GM23338 (cell line): ENCODE measurements at regions not wholly inside any gene's neighbourhood (a gene's known extent, or its start where the extent isn't known, plus 50 kb on each side); places are given as distances from the start of the nearest gene placed in this dataset.

ENCODE experiments used
- ATAC-seq: fragments of 200-7000 bp; cut with Tn5 transposase; 3 replicates; pipeline ENCODE4 v1.9.1; 2020
- DNase-seq: peaks from one replicate; pipeline ENCODE4 v3.0.0-alpha.2; 2015; ENCODE audit warnings: low spot score
- H2AFZ ChIP-seq: fragments of 200-600 bp; sonication (generic); 2 replicates; pipeline ENCODE4 v1.8.0; 2016; ENCODE audit warnings: antibody characterized with exemption, mild to moderate bottlenecking, moderate library complexity
- H3F3A ChIP-seq: fragments of 200-600 bp; sonication (generic); replicated peaks from 2 replicates; pipeline ENCODE4 v1.8.0; 2017; ENCODE audit warnings: antibody characterized with exemption, mixed run types, low read depth
- H3K27ac ChIP-seq: fragments of 200-600 bp; sonication (generic); 2 replicates; pipeline ENCODE4 v1.6.1; 2016; ENCODE audit warnings: low read depth
- H3K27me3 ChIP-seq: fragments of 200-600 bp; sonication (generic); 2 replicates; pipeline ENCODE4 v1.8.0; 2016; ENCODE audit warnings: mild to moderate bottlenecking, mixed run types, moderate library complexity; ENCODE audit not compliant: insufficient read depth
- H3K36me3 ChIP-seq: fragments of 200-600 bp; sonication (generic); 2 replicates; pipeline ENCODE4 v1.8.0; 2016; ENCODE audit warnings: mild to moderate bottlenecking; ENCODE audit not compliant: insufficient read depth
- H3K4me1 ChIP-seq: fragments of 200-600 bp; sonication (generic); 2 replicates; pipeline ENCODE4 v1.8.0; 2016; ENCODE audit warnings: mild to moderate bottlenecking, moderate library complexity; ENCODE audit not compliant: insufficient read depth
- H3K4me2 ChIP-seq: fragments of 200-600 bp; sonication (generic); 2 replicates; pipeline ENCODE4 v1.7.1; 2017; ENCODE audit warnings: mixed run types
- H3K4me3 ChIP-seq: fragments of 200-600 bp; sonication (generic); 2 replicates; pipeline ENCODE4 v1.6.1; 2016; ENCODE audit warnings: mixed run types
- H3K79me2 ChIP-seq: fragments of 200-600 bp; sonication (generic); replicated peaks from 2 replicates; pipeline ENCODE4 v1.8.0; 2017; ENCODE audit warnings: mild to moderate bottlenecking; ENCODE audit not compliant: insufficient read depth
- H3K9me2 ChIP-seq: fragments of 200-600 bp; sonication (generic); 2 replicates; pipeline ENCODE4 v1.8.0; 2017; ENCODE audit not compliant: insufficient read depth
- H4K20me1 ChIP-seq: fragments of 200-600 bp; sonication (generic); replicated peaks from 2 replicates; pipeline ENCODE4 v1.8.0; 2017; ENCODE audit warnings: mild to moderate bottlenecking; ENCODE audit not compliant: insufficient read depth
- H3K27ac Mint-ChIP-seq: 2 replicates; pipeline ENCODE4 v1.8.0; 2020; ENCODE audit warnings: inconsistent platforms, mild to moderate bottlenecking, moderate library complexity, mixed read lengths
- H3K27me3 Mint-ChIP-seq: 3 replicates; pipeline ENCODE4 v1.8.0; 2022; ENCODE audit warnings: low read depth, mild to moderate bottlenecking, moderate library complexity, mixed read lengths, inconsistent platforms; ENCODE audit not compliant: insufficient read depth, poor library complexity
- H3K36me3 Mint-ChIP-seq: 3 replicates; pipeline ENCODE4 v1.8.0; 2021; ENCODE audit warnings: low read depth, mild to moderate bottlenecking, inconsistent platforms, moderate library complexity, mixed read lengths
- H3K4me1 Mint-ChIP-seq: 3 replicates; pipeline ENCODE4 v1.8.0; 2020; ENCODE audit warnings: mild to moderate bottlenecking, inconsistent platforms, mixed read lengths
- H3K4me3 Mint-ChIP-seq: 3 replicates; pipeline ENCODE4 v1.8.0; 2021; ENCODE audit warnings: moderate library complexity, mild to moderate bottlenecking, inconsistent platforms, mixed read lengths
- H3K9me3 Mint-ChIP-seq: 3 replicates; pipeline ENCODE4 v1.8.0; 2020; ENCODE audit warnings: moderate library complexity, mild to moderate bottlenecking, inconsistent platforms, mixed read lengths
- EZH2 ChIP-seq: fragments of 200-600 bp; sonication (generic); IDR thresholded peaks from one replicate; pipeline ENCODE4 v1.8.0; 2017; ENCODE audit warnings: antibody characterized with exemption, mild to moderate bottlenecking, low read depth; ENCODE audit not compliant: unreplicated experiment
- EZH2phosphoT487 ChIP-seq: fragments of 200-600 bp; sonication (generic); IDR thresholded peaks from one replicate; pipeline ENCODE4 v1.8.1; 2018; ENCODE audit warnings: antibody characterized with exemption; ENCODE audit not compliant: unreplicated experiment
- STAT1 ChIP-seq: IDR thresholded peaks from one replicate; pipeline ENCODE4 v1.6.1; 2016; ENCODE audit warnings: antibody characterized with exemption; ENCODE audit not compliant: unreplicated experiment
- ZNF331 ChIP-seq: fragments of 250-450 bp; sonication (Bioruptor Pico); IDR thresholded peaks from 2 replicates; pipeline ENCODE4 v1.5.0; 2020; ENCODE audit warnings: low read depth, mild to moderate bottlenecking, moderate library complexity
- TF ChIP-seq, protein P1 (sequence below), 2 experiments: fragments of 200-600 bp in 1 of 2; sonication (generic) in 1 of 2; conservative IDR thresholded peaks; 2 replicates each; pipeline versions ENCODE4 v1.5.1 to v1.6.1; 2016 to 2017; ENCODE audit warnings: antibody characterized with exemption in 2 of 2, low read depth in 2 of 2, mild to moderate bottlenecking in 2 of 2, moderate library complexity in 1 of 2
- TF ChIP-seq, protein P2 (sequence below): IDR thresholded peaks from 2 replicates; pipeline ENCODE4 v1.6.1; 2016; ENCODE audit warnings: antibody characterized with exemption
- TF ChIP-seq, protein P3 (sequence below): fragments of 250-450 bp; sonication (Bioruptor Pico); IDR thresholded peaks from 2 replicates; pipeline ENCODE4 v1.5.0; 2020; ENCODE audit warnings: mild to moderate bottlenecking, moderate library complexity

DNA sequence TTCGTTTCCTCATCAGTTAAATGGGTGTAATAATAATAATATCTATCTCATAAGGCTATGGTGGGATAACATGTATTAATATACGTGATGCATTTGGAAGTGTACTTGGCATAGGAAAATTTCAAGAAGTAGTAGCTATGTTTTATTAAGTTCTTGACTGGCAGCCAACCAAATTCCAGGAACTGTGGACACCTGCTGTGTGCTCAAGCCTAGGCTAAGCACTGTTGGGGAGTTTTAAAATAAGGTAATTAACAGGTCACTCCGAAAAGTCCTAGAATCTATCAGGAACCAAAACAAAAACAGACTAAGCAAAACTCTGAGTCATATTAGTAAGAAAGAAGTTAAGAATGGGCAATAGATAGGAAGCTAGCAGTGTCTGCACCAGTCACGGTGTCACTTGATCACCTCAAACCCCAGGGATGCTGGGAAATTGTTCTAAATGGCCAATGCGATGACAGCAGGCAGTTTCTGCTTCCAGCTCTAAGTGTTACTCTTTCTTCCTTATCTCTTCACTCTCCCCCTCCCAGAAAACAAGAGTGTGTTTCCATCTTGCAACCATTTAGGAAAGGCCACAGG lies 92.0 kb upstream of the GDF10 start:
- H4K20me1 ChIP-seq = no peaks in the 10 kb centered on the region
- 0 out of 2 replicates have a peak, but pooled peaks cover 8% of the 10 kb centered on the region for H3K9me2 ChIP-seq
- DNase-seq = no peak
- no peaks in the 10 kb centered on the region for H3K27me3 ChIP-seq
- TF ChIP-seq EZH2 = no peak
- TF ChIP-seq, protein P1, sequence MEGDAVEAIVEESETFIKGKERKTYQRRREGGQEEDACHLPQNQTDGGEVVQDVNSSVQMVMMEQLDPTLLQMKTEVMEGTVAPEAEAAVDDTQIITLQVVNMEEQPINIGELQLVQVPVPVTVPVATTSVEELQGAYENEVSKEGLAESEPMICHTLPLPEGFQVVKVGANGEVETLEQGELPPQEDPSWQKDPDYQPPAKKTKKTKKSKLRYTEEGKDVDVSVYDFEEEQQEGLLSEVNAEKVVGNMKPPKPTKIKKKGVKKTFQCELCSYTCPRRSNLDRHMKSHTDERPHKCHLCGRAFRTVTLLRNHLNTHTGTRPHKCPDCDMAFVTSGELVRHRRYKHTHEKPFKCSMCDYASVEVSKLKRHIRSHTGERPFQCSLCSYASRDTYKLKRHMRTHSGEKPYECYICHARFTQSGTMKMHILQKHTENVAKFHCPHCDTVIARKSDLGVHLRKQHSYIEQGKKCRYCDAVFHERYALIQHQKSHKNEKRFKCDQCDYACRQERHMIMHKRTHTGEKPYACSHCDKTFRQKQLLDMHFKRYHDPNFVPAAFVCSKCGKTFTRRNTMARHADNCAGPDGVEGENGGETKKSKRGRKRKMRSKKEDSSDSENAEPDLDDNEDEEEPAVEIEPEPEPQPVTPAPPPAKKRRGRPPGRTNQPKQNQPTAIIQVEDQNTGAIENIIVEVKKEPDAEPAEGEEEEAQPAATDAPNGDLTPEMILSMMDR (conservative IDR thresholded peaks at IDR 0.05; ENCODE audit: low read depth in 2 of 2) = no peak
- TF ChIP-seq, protein P2, sequence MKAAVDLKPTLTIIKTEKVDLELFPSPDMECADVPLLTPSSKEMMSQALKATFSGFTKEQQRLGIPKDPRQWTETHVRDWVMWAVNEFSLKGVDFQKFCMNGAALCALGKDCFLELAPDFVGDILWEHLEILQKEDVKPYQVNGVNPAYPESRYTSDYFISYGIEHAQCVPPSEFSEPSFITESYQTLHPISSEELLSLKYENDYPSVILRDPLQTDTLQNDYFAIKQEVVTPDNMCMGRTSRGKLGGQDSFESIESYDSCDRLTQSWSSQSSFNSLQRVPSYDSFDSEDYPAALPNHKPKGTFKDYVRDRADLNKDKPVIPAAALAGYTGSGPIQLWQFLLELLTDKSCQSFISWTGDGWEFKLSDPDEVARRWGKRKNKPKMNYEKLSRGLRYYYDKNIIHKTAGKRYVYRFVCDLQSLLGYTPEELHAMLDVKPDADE = no peak
- TF ChIP-seq ZNF331 (CRISPR knock-in tag) = no peak
- no peak for TF ChIP-seq STAT1
- no peak for TF ChIP-seq EZH2phosphoT487
- TF ChIP-seq, protein P3, sequence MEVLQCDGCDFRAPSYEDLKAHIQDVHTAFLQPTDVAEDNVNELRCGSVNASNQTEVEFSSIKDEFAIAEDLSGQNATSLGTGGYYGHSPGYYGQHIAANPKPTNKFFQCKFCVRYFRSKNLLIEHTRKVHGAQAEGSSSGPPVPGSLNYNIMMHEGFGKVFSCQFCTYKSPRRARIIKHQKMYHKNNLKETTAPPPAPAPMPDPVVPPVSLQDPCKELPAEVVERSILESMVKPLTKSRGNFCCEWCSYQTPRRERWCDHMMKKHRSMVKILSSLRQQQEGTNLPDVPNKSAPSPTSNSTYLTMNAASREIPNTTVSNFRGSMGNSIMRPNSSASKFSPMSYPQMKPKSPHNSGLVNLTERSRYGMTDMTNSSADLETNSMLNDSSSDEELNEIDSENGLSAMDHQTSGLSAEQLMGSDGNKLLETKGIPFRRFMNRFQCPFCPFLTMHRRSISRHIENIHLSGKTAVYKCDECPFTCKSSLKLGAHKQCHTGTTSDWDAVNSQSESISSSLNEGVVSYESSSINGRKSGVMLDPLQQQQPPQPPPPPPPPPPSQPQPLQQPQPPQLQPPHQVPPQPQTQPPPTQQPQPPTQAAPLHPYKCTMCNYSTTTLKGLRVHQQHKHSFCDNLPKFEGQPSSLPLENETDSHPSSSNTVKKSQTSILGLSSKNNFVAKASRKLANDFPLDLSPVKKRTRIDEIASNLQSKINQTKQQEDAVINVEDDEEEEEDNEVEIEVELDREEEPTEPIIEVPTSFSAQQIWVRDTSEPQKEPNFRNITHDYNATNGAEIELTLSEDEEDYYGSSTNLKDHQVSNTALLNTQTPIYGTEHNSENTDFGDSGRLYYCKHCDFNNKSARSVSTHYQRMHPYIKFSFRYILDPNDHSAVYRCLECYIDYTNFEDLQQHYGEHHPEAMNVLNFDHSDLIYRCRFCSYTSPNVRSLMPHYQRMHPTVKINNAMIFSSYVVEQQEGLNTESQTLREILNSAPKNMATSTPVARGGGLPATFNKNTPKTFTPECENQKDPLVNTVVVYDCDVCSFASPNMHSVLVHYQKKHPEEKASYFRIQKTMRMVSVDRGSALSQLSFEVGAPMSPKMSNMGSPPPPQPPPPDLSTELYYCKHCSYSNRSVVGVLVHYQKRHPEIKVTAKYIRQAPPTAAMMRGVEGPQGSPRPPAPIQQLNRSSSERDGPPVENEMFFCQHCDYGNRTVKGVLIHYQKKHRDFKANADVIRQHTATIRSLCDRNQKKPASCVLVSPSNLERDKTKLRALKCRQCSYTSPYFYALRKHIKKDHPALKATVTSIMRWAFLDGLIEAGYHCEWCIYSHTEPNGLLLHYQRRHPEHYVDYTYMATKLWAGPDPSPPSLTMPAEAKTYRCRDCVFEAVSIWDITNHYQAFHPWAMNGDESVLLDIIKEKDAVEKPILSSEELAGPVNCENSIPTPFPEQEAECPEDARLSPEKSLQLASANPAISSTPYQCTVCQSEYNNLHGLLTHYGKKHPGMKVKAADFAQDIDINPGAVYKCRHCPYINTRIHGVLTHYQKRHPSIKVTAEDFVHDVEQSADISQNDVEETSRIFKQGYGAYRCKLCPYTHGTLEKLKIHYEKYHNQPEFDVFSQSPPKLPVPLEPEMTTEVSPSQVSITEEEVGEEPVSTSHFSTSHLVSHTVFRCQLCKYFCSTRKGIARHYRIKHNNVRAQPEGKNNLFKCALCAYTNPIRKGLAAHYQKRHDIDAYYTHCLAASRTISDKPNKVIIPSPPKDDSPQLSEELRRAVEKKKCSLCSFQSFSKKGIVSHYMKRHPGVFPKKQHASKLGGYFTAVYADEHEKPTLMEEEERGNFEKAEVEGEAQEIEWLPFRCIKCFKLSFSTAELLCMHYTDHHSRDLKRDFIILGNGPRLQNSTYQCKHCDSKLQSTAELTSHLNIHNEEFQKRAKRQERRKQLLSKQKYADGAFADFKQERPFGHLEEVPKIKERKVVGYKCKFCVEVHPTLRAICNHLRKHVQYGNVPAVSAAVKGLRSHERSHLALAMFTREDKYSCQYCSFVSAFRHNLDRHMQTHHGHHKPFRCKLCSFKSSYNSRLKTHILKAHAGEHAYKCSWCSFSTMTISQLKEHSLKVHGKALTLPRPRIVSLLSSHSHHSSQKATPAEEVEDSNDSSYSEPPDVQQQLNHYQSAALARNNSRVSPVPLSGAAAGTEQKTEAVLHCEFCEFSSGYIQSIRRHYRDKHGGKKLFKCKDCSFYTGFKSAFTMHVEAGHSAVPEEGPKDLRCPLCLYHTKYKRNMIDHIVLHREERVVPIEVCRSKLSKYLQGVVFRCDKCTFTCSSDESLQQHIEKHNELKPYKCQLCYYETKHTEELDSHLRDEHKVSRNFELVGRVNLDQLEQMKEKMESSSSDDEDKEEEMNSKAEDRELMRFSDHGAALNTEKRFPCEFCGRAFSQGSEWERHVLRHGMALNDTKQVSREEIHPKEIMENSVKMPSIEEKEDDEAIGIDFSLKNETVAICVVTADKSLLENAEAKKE (CRISPR knock-in tag) = no peak
- Mint-ChIP-seq H3K4me1 (peaks cover 2% of the 10 kb centered on the region; the same call in 2 of the 3 replicates), H3K9me3 (peaks cover 14% of the 10 kb centered on the region), H3K36me3 (peaks cover 3% of the 10 kb centered on the region; the same call in 1 of the 3 replicates), H3K4me3 (no peak overlapping the region), H3K27ac (no peak overlapping the region), H3K27me3 (peaks cover 3% of the 10 kb centered on the region)
- H2AFZ ChIP-seq = peak overlapping the region; percentile 66
- no peaks in the 10 kb centered on the region for H3F3A ChIP-seq
- no peak overlapping the region for H3K4me3 ChIP-seq
- H3K79me2 ChIP-seq = no peaks in the 10 kb centered on the region
- no peak for ATAC-seq
- H3K27ac ChIP-seq = no peak overlapping the region
- H3K4me2 ChIP-seq = no peak overlapping the region
- H3K36me3 ChIP-seq = no peaks in the 10 kb centered on the region
- H3K4me1 ChIP-seq = no peaks in the 10 kb centered on the region
